Left lobe of liver (tissue), 2 donors: ENCODE measurements at regions not wholly inside any gene's neighbourhood (a gene's known extent, or its start where the extent isn't known, plus 50 kb on each side); places are given as distances from the start of the nearest gene placed in this dataset.

Experiments
- ATAC-seq: fragments of 200-7000 bp; cut with Tn5 transposase; one replicate; pipeline ENCODE4 v1.9.1; 2020; ENCODE audit warnings: mild to moderate bottlenecking, moderate library complexity
- DNase-seq: peaks from one replicate; pipeline ENCODE4 v3.0.0-alpha.2; 2020; ENCODE audit warnings: low spot score
- donor health status: DM: no; HTN: no; CAD: no; lungs with moderate emphysema.
- donor health status: DM: no; HTN: yes; CAD: no.

DNA sequence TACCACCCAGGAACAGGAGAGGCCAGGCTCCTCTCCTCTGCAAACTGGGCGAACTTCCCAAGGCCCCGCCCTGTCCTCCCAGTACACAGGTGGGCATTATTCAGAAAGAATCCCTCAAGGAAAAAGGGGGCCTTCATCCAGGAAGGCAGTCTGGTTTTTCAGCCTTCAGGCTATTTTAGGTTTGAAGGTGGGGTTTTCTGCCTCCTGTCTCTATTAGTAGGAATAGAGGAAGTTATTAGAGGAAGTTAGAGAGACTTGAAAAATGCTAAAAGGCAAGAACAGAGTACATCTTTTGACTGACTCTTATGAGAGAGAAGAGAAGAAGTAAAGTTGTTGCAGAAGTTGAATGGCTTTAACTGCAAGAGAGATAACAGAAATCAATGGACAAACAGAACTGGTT lies 250.9 kb upstream of the SORCS1 start:
- ATAC-seq (no peak), DNase-seq (no peak)

DNA sequence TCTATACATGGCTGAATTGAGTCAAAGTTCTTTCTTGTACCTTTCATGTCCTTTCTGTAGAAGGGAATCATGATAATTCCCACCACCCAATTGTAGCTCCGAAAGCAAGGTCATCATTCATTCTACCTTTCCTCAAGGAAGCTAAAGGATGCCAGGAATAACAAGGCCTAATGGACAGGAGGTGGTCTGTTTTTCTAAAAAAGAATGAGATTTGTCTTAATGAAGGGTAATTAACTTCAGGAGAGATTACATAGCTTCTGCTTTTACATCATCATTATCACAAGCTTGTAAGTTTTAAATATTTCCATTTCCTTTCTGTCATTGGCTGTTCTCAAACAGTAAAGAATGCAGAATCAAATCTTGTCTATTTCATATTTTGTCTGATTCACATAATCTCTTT lies 249.5 kb upstream of the SORCS1 start:
- no peak for ATAC-seq
- no peak for DNase-seq

DNA sequence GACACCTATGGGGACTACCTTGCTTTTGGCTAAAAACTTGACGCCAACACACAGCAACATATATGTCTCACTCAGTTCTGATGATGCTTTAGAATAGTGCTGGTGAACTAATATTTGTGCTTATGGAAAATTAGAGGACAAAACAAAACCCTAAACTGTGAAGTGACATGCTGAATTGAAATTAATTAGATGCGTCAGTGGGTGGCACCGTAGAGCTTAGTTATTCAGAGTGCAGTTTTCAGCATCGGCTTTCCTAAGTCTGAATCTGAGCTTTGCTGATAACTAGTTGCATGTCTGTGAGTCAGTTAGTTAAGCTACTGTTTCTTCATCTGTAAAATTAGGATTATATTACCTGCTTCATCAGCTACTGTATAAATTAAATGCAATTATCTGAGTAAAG lies 245.0 kb upstream of the SORCS1 start:
- ATAC-seq (peak; percentile 79), DNase-seq (no peak)

DNA sequence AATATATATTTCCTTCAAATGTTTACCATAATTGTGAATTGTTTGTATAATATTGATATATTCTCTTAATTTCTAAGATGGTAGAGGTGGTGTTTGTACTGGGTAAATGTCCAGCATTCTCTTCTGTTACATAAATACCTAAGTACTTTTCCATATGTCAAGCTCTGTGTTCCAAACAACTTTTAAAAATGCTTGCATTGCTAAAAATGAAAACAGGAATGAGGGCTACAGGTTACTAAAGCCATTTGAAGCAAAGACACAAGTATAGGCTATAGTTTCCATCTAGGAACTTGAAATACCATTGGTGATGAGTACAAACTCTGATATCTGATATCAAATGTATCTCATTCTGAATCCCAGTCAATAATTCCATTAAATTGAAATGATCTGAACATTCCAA lies 233.6 kb upstream of the SORCS1 start:
- ATAC-seq = no peak
- no peak for DNase-seq

DNA sequence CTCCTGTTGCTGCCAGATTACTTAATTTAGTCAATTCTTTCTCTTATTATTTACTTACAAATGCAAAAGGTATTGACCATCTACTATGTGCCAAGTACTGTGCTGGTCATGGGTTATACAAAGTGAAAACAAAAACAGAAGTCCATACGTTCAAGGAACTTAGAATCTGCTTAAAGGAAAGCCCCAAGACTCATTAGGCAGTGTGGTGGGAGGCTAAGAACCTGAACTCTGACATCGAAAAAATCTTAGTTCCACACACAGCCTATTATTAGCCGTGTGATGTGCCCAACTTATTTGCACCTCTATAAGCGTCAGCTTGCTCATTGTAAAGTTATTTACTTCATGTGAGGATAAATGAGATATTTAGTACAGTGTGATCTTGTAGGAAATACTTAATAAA lies 227.4 kb upstream of the SORCS1 start:
- no peak for ATAC-seq
- DNase-seq = no peak

DNA sequence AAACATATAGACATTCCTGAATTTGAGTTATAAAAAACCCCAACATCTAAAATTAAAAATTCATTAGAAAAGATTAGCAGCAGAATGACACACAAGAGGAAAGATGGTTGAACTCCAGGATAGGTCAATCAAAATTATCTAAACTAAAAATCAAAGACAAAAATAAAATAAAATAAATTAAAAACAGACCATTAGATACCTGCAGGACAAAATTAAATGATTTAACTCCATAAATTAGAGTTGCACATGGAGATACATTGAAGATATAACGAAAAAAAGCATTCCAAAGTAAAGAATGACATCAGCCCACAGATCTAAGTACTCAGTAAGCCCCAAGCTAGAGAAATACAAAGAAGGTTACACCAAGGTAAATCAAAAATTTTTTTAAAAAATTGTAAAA lies 226.1 kb upstream of the SORCS1 start:
- DNase-seq (no peak), ATAC-seq (no peak)

DNA sequence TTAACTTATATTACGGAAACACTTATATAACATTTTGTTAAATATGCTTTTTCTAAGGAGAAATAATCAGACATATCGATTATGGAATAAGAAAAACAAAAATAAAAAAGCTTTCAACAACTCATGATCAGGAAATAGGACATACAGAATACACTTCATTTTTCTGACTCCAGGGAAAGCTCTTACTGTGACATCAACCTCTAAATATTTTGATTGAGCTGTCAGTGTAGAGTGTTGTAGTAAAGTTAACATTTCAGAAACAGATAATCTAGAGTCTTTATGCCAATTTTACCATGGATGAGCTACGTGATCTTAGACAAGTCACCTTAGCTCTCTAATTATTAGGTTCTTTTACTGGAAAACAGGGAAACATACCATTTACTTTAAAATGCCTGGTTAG lies 218.9 kb upstream of the SORCS1 start:
- ATAC-seq = no peak
- no peak for DNase-seq

DNA sequence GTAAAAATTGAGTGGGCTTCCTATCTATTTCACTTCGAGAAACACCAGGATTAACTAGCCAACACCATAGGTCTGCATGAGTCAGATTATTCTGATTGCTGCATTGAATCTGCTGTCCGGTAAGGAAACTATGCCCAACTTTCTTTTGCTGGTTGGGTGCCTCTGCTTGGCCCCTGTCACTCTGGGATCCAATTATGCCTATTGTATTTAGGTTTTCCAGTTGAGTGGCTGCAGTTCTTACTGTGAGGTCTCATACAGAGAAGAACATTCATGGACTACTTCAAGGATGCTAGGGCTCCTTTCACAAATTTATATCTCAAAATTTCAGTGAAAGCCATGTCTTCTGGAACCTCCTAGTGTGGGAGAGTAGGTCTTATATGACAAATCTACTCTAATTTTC lies 215.1 kb upstream of the SORCS1 start:
- no peak for DNase-seq
- no peak for ATAC-seq

DNA sequence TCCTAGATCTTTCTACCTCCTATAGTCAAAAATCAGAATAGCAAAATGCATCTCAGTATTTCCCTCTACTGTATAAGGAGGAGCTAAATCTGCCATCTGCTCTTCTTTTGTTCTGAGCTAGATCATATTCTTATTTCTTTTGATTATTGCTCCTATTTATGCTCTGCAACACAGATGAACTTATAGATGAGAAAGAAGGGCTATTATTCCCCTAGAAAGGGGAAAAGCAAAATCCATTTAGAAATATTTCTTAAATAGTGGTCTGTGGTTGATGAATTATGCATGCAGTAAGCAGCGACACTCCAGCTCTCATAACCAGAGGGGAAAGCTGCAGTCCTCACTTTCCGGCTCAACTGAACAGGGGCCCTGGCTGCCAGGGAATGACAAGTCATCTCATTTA lies 207.3 kb upstream of the SORCS1 start:
- DNase-seq = no peak

DNA sequence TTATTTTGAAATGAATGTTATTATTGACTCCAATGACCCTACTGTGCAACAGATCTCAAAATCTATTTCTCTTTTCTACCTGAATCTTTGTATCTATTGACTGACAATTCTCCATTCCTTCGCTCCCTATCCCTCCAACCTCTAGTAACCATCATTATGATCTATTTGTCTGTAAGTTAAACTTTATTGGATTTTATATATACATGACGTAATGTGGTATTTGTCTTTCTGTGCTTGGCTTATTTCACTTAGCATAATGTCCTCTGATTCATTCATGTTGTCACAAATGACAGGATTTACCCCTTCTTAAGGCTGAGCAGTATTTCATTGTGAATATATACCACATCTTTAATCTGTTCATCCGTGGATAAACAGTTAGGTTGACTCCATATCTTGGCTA lies 200.4 kb upstream of the SORCS1 start:
- no peak for DNase-seq
- no peak for ATAC-seq

More for the DNA sequence above, 207.3 kb upstream of the SORCS1 start:
- ATAC-seq = no peak

DNA sequence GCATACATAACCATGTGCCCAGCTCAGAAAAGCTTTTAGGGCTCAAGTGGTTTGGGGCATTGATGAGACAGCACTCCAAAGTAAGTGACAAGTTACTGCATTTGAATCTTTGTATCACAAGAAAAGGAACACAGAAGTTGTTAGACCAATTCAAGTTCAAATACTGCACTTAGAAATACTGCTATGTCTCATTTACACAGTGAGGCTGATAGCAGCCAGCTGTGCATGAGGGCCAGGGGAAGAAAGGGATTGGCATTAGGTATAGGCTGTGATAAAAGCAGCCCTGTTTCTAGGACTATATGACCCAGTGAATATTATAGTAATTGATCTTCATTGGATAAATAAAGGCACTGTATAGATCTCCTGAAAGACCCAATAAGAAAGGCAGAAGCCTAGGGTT lies 197.8 kb upstream of the SORCS1 start:
- no peak for DNase-seq
- ATAC-seq = no peak

DNA sequence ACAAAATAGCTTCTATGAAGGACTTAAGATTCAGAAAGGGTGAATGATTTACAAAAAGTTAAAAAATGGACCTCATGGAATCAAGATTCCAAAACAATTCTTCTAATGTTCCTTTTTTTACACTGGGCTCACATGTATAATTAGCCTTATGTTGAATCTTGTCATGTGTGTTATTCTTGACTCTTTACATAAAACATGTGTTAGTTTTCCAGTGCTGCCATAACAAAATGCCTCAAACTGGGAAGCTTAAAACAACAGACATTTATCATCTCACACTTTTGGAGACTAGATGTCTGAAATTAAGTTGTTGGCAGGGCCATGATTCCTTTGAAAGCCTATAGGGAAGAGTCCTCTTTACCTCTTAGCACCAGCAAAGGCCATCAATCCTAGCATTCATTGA lies 192.5 kb upstream of the SORCS1 start:
- DNase-seq = no peak
- no peak for ATAC-seq

DNA sequence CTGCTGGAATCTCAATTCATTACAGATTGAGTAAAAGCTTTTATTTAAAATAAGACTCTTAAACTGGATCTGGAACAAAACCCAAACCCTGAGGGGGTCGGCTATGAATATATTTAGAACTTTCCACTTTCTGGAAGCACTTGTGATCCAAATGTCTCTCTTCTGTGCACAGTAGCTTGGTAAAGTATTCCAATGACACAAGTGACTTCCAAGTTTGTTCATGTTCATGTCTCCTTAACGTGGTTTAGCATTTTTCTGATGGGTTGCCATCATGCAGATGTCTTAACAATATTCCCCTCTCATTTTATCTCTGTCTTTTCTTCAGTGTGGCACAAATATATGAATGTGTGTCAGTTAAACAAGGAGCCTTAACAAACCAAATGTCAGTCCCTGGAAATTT lies 191.9 kb upstream of the SORCS1 start:
- ATAC-seq (no peak), DNase-seq (no peak)

DNA sequence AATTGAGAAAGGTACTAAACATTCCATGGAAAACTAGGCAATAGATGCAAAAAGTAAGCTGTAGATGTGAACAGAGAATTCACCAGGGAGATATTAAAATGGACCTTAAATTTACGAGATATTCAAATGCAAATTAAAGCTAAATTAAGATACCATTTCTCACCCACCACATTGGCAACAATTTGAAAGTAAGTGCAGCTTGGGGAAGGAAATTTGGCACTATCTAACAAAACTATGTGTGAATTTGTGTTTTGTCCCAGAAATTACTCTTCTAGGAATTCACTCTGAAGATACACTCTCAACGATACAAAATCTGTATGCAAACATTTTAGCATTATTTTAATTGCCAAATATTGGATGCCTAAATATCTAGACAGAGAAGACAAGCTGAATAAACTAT lies 178.2 kb upstream of the SORCS1 start:
- DNase-seq (no peak), ATAC-seq (no peak)

DNA sequence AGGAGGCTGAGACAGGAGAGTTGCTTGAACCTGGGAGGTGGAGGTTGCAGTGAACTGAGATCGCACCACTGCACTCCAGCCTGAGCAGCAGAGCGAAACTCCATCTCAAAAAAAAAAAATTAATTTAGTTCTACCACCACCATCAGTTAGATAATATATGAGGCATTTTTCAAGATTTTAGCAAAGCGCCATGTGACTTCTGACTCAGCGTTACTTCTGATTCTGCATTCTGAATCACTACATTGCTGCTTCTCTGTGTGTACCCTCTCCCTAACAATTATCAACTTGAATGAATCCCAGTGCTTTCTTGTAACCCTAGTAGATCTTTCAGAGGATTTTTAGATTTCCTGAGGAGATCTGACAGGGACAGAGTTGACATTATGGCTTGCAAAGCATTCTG lies 176.8 kb upstream of the SORCS1 start:
- ATAC-seq (no peak), DNase-seq (no peak)

DNA sequence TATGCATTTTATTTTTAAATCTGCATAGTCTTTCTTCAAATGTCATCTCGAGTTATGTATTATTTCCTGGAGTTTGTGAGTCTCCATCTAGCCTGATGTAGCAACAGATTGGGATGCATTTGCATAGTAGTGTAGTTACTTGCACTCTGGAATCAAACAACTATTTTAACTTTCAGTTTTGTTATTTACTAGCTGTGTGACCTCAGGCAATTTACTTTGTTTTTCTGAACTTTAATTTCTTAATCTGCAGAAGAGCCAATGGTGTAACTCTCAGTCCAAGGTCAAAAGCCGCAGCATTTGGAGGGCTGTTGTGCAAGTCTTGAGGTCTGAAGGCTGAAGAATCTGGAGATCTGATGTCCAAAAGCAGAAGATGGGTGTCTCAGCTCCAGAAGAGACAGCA lies 175.8 kb upstream of the SORCS1 start:
- DNase-seq (no peak), ATAC-seq (peak; percentile 61)

DNA sequence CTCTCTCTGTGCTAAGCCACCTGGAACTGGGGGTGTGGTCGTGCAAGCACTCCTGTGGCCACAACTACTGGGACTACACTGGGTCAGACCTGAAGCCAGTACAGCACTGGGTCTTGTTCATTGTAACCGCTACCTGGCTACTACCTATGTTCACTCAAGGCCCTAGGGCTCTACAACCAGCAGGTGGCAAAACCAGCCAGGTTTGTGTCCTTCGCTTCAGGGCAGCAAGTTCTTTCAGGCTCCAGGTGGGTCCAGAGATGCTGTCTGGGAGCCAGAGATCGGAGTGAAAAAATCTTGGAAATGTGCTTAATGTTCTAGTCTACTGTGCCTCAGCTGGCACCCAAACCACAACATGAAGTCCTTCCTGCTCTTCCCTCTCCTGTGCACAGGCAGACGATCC lies 171.6 kb upstream of the SORCS1 start:
- no peak for ATAC-seq
- DNase-seq = no peak

DNA sequence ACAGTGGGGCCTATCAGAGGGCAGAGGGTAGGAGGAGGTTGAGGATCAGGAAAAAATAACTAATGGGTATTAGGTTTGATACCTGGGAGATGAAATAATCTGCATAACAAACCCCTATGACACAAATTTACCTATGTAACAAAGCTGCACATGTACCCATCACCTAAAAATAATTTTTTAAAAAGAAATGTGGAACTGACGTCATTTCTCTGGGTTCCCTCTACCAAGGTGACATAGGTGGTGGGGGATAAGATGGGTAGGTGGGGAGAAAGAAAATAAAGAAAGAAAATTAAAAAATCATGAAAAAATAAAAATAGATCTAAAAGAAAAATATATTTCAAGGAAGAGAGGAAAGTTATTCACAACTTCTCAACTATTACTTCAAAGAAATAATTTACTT lies 153.1 kb upstream of the SORCS1 start:
- DNase-seq = no peak
- no peak for ATAC-seq

DNA sequence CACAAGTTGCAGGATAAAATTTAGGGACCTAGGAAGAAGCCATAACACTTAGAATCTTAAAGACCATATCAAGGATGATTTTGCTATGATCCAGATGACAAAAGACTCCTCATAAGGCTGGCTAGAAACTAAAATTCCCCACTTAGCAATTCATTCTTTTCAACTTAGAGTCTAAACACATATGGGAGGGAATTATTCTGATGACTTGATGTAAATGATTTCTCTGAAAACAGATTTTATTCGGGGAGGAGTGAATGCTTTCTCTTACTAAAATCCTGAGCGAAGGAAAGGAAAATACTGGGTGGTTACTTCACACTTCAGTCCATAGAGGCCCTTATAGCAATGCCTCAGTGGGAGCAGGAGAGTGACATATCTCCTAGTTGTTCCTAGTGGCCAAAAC lies 138.7 kb upstream of the SORCS1 start:
- no peak for ATAC-seq
- no peak for DNase-seq

DNA sequence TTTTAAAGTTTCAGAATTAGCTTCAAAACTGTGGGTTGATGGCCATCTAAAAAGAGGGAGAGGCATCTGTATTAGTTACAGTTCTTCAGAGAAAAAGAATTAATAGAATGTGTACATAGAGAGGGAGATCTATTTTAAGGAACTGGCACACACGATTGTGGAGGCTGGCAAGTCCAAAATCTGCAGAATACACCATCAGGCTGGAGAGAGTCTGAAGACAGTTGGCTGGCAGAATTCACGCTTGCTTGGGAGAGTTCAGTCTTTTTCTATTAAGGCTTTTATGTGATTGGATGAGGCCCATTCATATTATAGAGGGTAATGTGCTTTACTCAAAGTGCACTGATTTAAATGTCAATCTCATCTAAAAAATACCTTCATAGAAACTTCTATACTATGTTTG lies 135.1 kb upstream of the SORCS1 start:
- no peak for ATAC-seq

DNA sequence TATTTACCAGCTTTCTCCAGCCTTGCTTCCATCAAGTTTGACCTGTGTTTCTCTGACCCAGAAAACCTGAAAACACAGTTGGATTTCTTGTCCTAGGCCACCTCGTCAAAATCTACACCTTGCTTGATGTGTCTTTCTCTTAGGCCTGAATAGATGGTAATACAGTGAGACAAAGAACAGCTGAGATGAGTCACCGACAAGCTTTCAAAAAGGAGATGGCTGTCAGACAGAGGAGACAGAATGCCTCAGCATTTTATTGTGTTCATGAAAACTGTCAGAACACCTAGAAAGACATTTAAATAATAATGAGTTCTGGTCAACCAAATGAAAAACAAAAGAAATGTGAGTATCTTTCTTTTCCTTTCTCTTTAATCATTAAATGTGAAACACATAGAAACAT lies 119.7 kb upstream of the SORCS1 start:
- ATAC-seq (no peak), DNase-seq (no peak)

More for the DNA sequence above, 135.1 kb upstream of the SORCS1 start:
- no peak for DNase-seq

DNA sequence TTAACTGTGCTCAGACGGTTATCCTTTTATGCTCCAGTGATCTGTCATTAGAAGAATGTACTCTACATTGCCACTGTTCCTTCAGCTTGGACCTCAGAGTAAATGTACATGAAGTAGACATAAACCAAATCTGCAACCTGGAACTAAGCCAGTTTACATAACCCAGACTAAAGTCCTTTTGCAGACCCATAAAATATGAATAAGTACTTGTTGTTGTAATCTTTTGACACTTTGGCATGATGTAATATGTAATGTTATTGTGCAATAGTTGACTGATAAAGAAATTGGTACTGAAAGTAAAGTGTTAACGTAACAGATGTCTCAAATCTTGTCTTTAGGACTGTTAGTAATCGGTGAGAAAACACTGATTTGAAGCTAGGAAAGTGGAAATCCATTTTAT lies 115.8 kb upstream of the SORCS1 start:
- DNase-seq = no peak
- ATAC-seq = no peak

DNA sequence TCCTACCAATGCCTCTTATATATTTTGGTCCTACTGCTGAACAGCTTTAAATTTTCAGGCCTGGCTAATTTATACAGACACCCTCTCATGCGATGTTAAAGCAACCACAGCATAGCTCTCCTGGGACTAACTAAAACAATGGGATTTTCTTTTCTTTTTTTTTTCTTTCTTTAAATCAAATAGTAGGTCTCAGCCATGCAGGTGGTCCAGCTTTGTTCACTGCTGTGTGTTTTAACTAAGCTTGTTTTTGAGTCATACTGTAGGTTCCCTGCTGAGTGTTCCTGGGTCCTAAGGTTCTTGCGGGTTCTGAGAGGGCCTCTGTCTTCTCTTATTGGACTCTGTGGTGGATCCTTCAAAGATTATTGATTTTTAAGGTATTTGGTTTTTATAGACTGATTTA lies 113.1 kb upstream of the SORCS1 start:
- DNase-seq (no peak), ATAC-seq (no peak)

DNA sequence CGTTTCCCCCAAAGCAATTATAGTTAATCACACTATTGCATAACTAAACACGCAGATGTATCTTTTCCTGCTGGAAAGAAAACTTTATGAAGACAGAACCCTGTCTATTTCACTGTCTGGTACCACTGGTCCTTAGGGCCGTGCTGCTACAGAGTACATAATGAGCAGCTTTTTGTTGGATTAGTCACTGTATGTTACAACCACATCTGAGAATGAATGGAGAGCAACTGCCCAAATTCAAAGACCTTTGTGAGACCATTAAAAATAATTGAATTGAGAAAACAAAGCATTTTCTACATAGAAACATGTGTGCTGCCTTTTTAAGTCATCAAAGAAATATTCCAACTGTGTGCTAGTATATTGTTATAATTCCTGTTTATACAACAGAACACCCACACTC lies 111.3 kb upstream of the SORCS1 start:
- ATAC-seq (no peak), DNase-seq (no peak)
